IMR-90 (cell line): ENCODE measurements at regions not wholly inside any gene's neighbourhood (a gene's known extent, or its start where the extent isn't known, plus 50 kb on each side); places are given as distances from the start of the nearest gene placed in this dataset.

ENCODE experiments used
- ATAC-seq: fragments of 200-7000 bp; cut with Tn5 transposase; 2 replicates; pipeline ENCODE4 v1.9.1; 2020; ENCODE audit warnings: low read depth, mild to moderate bottlenecking, moderate library complexity
- BruUV-seq: library from RNA; stranded (reverse); fragments of 400-500 nt; replicated peaks from 2 replicates; lab custom pipeline; 2021; lab: Mats Ljungman, UMichigan
- CTCF ChIA-PET: fragments of 300-600 bp; formaldehyde crosslinking; extraction: SDS; loops from one replicate; lab custom pipeline; 2021; ENCODE audit warnings: antibody characterized with exemption; lab: Yijun Ruan, JAX
- POLR2A ChIA-PET: fragments of 300-600 bp; sonication (Branson Sonifier 250); formaldehyde crosslinking; loops from one replicate; lab custom pipeline; 2022; ENCODE audit warnings: antibody characterized with exemption; ENCODE audit not compliant: unreplicated experiment; lab: Charles Lee
- DNase-seq: peaks from one replicate; pipeline ENCODE4 v3.0.0; 2013
- H2AFZ ChIP-seq: replicated peaks from 2 replicates; pipeline ENCODE3; 2013; ENCODE audit warnings: low read length, mild to moderate bottlenecking; ENCODE audit not compliant: poor library complexity
- H2AK5ac ChIP-seq: 2 replicates; pipeline ENCODE4 v1.6.1; 2013; ENCODE audit warnings: low read depth, low read length, inconsistent platforms
- H2AK9ac ChIP-seq: replicated peaks from 2 replicates; pipeline ENCODE3; 2013; ENCODE audit warnings: mild to moderate bottlenecking, low read depth, low read length, moderate library complexity; ENCODE audit not compliant: poor library complexity
- H2BK120ac ChIP-seq: 2 replicates; pipeline ENCODE4 v1.6.1; 2013; ENCODE audit warnings: low read depth, low read length, inconsistent platforms
- H2BK15ac ChIP-seq: 3 replicates; pipeline ENCODE4 v1.6.1; 2013; ENCODE audit warnings: low read depth, low read length, inconsistent platforms
- H2BK20ac ChIP-seq: 2 replicates; pipeline ENCODE4 v1.6.1; 2013; ENCODE audit warnings: low read depth, mild to moderate bottlenecking, inconsistent platforms, low read length, moderate library complexity
- H2BK5ac ChIP-seq: 2 replicates; pipeline ENCODE4 v1.6.1; 2013; ENCODE audit warnings: mild to moderate bottlenecking, low read depth, low read length, inconsistent platforms; ENCODE audit not compliant: poor library complexity, severe bottlenecking
- H3K14ac ChIP-seq: replicated peaks from 2 replicates; pipeline ENCODE4 v1.6.1; 2013; ENCODE audit warnings: low read depth, low read length, inconsistent platforms
- H3K18ac ChIP-seq: 2 replicates; pipeline ENCODE4 v1.6.1; 2013; ENCODE audit warnings: low read depth, low read length, control low read depth
- H3K23ac ChIP-seq: 2 replicates; pipeline ENCODE4 v1.6.1; 2013; ENCODE audit warnings: low read depth, low read length, inconsistent platforms
- H3K27ac ChIP-seq: 2 replicates; pipeline ENCODE4 v1.5.1; 2013; ENCODE audit warnings: mild to moderate bottlenecking, control low read depth, low read length; ENCODE audit not compliant: insufficient read depth
- H3K27me3 ChIP-seq: 2 replicates; pipeline ENCODE4 v1.6.1; 2013; ENCODE audit warnings: low read length; ENCODE audit not compliant: control insufficient read depth, insufficient read depth
- H3K36me3 ChIP-seq: 2 replicates; pipeline ENCODE4 v1.6.1; 2013; ENCODE audit warnings: low read length, mixed read lengths; ENCODE audit not compliant: control insufficient read depth, insufficient read depth
- H3K4ac ChIP-seq: 2 replicates; pipeline ENCODE4 v1.6.1; 2013; ENCODE audit warnings: low read depth, low read length, inconsistent platforms
- H3K4me1 ChIP-seq: 2 replicates; pipeline ENCODE4 v1.6.1; 2013; ENCODE audit warnings: low read length, mixed read lengths; ENCODE audit not compliant: control insufficient read depth, insufficient read depth
- H3K4me2 ChIP-seq: 2 replicates; pipeline ENCODE4 v1.6.1; 2013; ENCODE audit warnings: low read depth, mild to moderate bottlenecking, control low read depth, low read length, moderate library complexity
- H3K4me3 ChIP-seq: 2 replicates; pipeline ENCODE4 v1.5.1; 2013; ENCODE audit warnings: low read depth, mild to moderate bottlenecking, control low read depth, low read length, moderate library complexity; ENCODE audit not compliant: insufficient read depth
- H3K56ac ChIP-seq: 2 replicates; pipeline ENCODE4 v1.6.1; 2013; ENCODE audit warnings: low read length, inconsistent platforms; ENCODE audit not compliant: insufficient read depth; ENCODE audit errors: extremely low read depth
- H3K79me1 ChIP-seq, 2 experiments: 2 replicates each; pipeline ENCODE4 v1.6.1; 2013; ENCODE audit warnings: low read length in 2 of 2, inconsistent platforms in 1 of 2, low read depth in 1 of 2
- H3K9ac ChIP-seq: 2 replicates; pipeline ENCODE4 v1.6.1; 2013; ENCODE audit warnings: low read depth, low read length, control low read depth
- H3K9me1 ChIP-seq: 2 replicates; pipeline ENCODE4 v1.6.1; 2013; ENCODE audit warnings: low read length, inconsistent platforms; ENCODE audit not compliant: insufficient read depth
- H3K9me3 ChIP-seq: 2 replicates; pipeline ENCODE4 v1.6.1; 2013; ENCODE audit warnings: low read length; ENCODE audit not compliant: control insufficient read depth, insufficient read depth
- H4K20me1 ChIP-seq: 2 replicates; pipeline ENCODE4 v1.6.1; 2013; ENCODE audit warnings: low read length, inconsistent platforms; ENCODE audit not compliant: insufficient read depth
- H4K5ac ChIP-seq: 2 replicates; pipeline ENCODE4 v1.6.1; 2013; ENCODE audit warnings: mild to moderate bottlenecking, low read depth, low read length, control low read depth
- H4K8ac ChIP-seq, 2 experiments: 2 replicates each; pipeline ENCODE4 v1.6.1; 2013; ENCODE audit warnings: low read depth in 2 of 2, low read length in 2 of 2, control low read depth in 1 of 2, inconsistent platforms in 1 of 2
- H4K91ac ChIP-seq: 2 replicates; pipeline ENCODE4 v1.6.1; 2013; ENCODE audit warnings: low read depth, low read length, inconsistent platforms; ENCODE audit not compliant: insufficient read depth
- BHLHE40 ChIP-seq: fragments of 150-350 bp; IDR thresholded peaks from 2 replicates; pipeline ENCODE4 v1.6.1; 2016; ENCODE audit warnings: mild to moderate bottlenecking, low read depth, low read length
- CEBPB ChIP-seq: IDR thresholded peaks from 2 replicates; pipeline ENCODE4 v1.6.1; 2012; ENCODE audit warnings: low read depth, low read length, improper control_type of control experiment
- CHD1 ChIP-seq: IDR thresholded peaks from 2 replicates; pipeline ENCODE4 v1.6.1; 2012; ENCODE audit warnings: low read depth, low read length, improper control_type of control experiment
- FOS ChIP-seq: fragments of 150-350 bp; IDR thresholded peaks from 2 replicates; pipeline ENCODE4 v1.6.1; 2016; ENCODE audit warnings: low read depth, low read length
- MAFK ChIP-seq: IDR thresholded peaks from 2 replicates; pipeline ENCODE4 v1.6.1; 2012; ENCODE audit warnings: low read depth, low read length, improper control_type of control experiment
- MAZ ChIP-seq: IDR thresholded peaks from 2 replicates; pipeline ENCODE4 v1.6.1; 2012; ENCODE audit warnings: low read depth, mild to moderate bottlenecking, low read length, improper control_type of control experiment, moderate library complexity, borderline replicate concordance
- MXI1 ChIP-seq: IDR thresholded peaks from 2 replicates; pipeline ENCODE4 v1.6.1; 2012; ENCODE audit warnings: low read depth, mild to moderate bottlenecking, low read length, moderate library complexity, borderline replicate concordance
- NFE2L2 ChIP-seq: fragments of 150-350 bp; IDR thresholded peaks from 2 replicates; pipeline ENCODE4 v1.6.1; 2016; ENCODE audit warnings: low read depth, mild to moderate bottlenecking, low read length
- POLR2A ChIP-seq: IDR thresholded peaks from 2 replicates; pipeline ENCODE4 v1.6.1; 2012; ENCODE audit warnings: mild to moderate bottlenecking, low read depth, low read length
- RAD21 ChIP-seq: IDR thresholded peaks from 2 replicates; pipeline ENCODE4 v1.6.1; 2012; ENCODE audit warnings: low read length, improper control_type of control experiment
- RCOR1 ChIP-seq: IDR thresholded peaks from 2 replicates; pipeline ENCODE4 v1.6.1; 2012; ENCODE audit warnings: mild to moderate bottlenecking, low read length, improper control_type of control experiment; ENCODE audit not compliant: insufficient replicate concordance
- RFX5 ChIP-seq: IDR thresholded peaks from 2 replicates; pipeline ENCODE4 v1.8.0; 2012; ENCODE audit warnings: low read depth, mild to moderate bottlenecking, low read length, moderate library complexity
- SMC3 ChIP-seq: fragments of 150-350 bp; IDR thresholded peaks from 2 replicates; pipeline ENCODE4 v1.6.1; 2016; ENCODE audit warnings: low read depth, mild to moderate bottlenecking, antibody characterized with exemption, low read length, moderate library complexity
- WGBS, 2 experiments: methylation state at CpG; one replicate each; pipeline versions ENCODE4 v1.1.5 to v1.1.7; 2013; ENCODE audit warnings: missing lambda C conversion rate in 2 of 2; ENCODE audit not compliant: insufficient read length in 1 of 2; ENCODE audit errors: extremely low coverage in 2 of 2; 5-methylcytosine and 5-hydroxymethylcytosine counted together
- dilution Hi-C: fragments of 300-500 bp; cut with HindIII; formaldehyde crosslinking; loops from one replicate; pipeline ENCODE4 v1.14.3; 2018; ENCODE audit warnings: low sequenced_read_pairs; ENCODE audit not compliant: unreplicated experiment
- in situ Hi-C: fragments of 300-500 bp; cut with MboI; formaldehyde crosslinking; loops from 3 replicates; pipeline ENCODE4 v1.14.3; 2019; ENCODE audit warnings: low sequenced_read_pairs, inconsistent platforms, mixed read lengths
- intact Hi-C: fragments of 100-400 bp; cut with micrococcal nuclease; formaldehyde crosslinking; loops from 2 replicates; pipeline ENCODE4 v1.10.0; 2022
- TF ChIP-seq, protein P1 (sequence below): fragments of 150-350 bp; IDR thresholded peaks from 2 replicates; pipeline ENCODE4 v1.6.1; 2017; ENCODE audit warnings: mild to moderate bottlenecking, antibody characterized with exemption, low read length, low read depth
- TF ChIP-seq, protein P2 (sequence below): fragments of 150-350 bp; IDR thresholded peaks from 2 replicates; pipeline ENCODE4 v1.6.1; 2016; ENCODE audit warnings: low read depth, mild to moderate bottlenecking, low read length, moderate library complexity, borderline replicate concordance
- TF ChIP-seq, protein P3 (sequence below): conservative IDR thresholded peaks from 2 replicates; pipeline ENCODE4 v1.5.1; 2012; ENCODE audit warnings: mild to moderate bottlenecking, low read depth, low read length, improper control_type of control experiment

DNA sequence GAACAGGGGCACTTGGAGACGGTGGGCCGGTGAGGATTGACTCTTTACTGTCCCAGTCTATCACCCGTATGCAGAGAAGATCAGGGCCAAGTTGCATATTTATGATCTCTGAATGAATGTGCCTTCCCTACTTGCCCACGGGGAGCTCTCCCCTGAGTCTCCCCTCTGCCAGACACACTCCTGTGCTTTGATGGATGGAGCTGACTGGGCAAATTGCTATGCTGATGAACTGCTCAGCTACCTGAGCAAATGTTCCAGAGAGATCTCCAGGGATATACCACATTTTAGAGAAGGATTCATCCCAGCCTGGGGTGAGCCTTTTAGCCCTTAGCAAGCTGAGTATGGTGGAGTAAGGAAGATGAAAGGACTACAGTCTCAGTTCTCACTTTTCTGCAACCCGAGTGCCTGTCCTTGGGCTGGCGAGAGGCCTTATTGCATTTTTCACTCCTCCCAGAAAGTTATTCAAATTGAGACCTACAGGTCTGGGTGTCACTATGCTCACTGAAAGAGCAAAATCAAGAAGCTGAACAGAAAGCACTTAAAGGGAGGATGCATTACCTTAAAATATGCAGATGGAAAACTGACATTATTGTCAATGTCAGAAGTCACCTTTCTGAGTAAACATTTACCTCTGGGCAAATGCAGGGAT lies 526.7 kb upstream of the WWC1 start:
- Histone ChIP-seq H3K14ac (no peak overlapping the region), H3K27ac (no peak overlapping the region), H3K36me3 (no peaks in the 10 kb centered on the region), H4K8ac (no peak overlapping the region), H3K4ac (no peak overlapping the region), H3K23ac (no peak overlapping the region), H2BK5ac (no peak overlapping the region), H4K91ac (no peak overlapping the region), H3K27me3 (no peaks in the 10 kb centered on the region; the same call in 1 of the 2 replicates), H3K9me1 (no peaks in the 10 kb centered on the region), H4K5ac (no peak overlapping the region), H2AK5ac (no peak overlapping the region), H3K9ac (no peak overlapping the region), H4K20me1 (no peaks in the 10 kb centered on the region), H3K18ac (no peak overlapping the region), H2BK15ac (no peak overlapping the region), H2BK120ac (no peak overlapping the region), H3K9me3 (no peaks in the 10 kb centered on the region), H2BK20ac (no peak overlapping the region), H2AK9ac (no peak overlapping the region), H3K4me3 (no peak overlapping the region), H2AFZ (no peak overlapping the region), H3K56ac (no peak overlapping the region), H3K4me2 (no peak overlapping the region), H3K79me1 (no peaks in the 10 kb centered on the region), H3K4me1 (no peaks in the 10 kb centered on the region)
- ChIA-PET POLR2A (no interaction called here), CTCF (interaction anchor here (1.0 kb wide), 2 partner anchors 9 to 202 kb away, joined by 3 to 5 read pairs; no protein-coding TSS in a partner anchor)
- in situ Hi-C loops (no loop called here), dilution Hi-C loops (no loop called here), intact Hi-C loops (no loop called here)
- DNase-seq (no peak), ATAC-seq (no peak)
- no CpG with 5 or more reads among the region's 6 CpGs for WGBS, 2 experiments
- BruUV-seq, result no TSS peak
- no peak for TF ChIP-seq CHD1
- TF ChIP-seq RAD21, result no peak
- TF ChIP-seq NFE2L2, result no peak
- TF ChIP-seq, protein P1, sequence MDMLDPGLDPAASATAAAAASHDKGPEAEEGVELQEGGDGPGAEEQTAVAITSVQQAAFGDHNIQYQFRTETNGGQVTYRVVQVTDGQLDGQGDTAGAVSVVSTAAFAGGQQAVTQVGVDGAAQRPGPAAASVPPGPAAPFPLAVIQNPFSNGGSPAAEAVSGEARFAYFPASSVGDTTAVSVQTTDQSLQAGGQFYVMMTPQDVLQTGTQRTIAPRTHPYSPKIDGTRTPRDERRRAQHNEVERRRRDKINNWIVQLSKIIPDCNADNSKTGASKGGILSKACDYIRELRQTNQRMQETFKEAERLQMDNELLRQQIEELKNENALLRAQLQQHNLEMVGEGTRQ, result no peak
- no peak for TF ChIP-seq SMC3
- TF ChIP-seq MAZ, result no peak
- TF ChIP-seq MAFK, result no peak
- no peak for TF ChIP-seq FOS
- TF ChIP-seq RCOR1, result no peak
- TF ChIP-seq, protein P2, sequence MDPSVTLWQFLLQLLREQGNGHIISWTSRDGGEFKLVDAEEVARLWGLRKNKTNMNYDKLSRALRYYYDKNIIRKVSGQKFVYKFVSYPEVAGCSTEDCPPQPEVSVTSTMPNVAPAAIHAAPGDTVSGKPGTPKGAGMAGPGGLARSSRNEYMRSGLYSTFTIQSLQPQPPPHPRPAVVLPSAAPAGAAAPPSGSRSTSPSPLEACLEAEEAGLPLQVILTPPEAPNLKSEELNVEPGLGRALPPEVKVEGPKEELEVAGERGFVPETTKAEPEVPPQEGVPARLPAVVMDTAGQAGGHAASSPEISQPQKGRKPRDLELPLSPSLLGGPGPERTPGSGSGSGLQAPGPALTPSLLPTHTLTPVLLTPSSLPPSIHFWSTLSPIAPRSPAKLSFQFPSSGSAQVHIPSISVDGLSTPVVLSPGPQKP, result no peak
- no peak for TF ChIP-seq POLR2A
- TF ChIP-seq CEBPB, result no peak
- TF ChIP-seq MXI1, result no peak
- TF ChIP-seq, protein P3, sequence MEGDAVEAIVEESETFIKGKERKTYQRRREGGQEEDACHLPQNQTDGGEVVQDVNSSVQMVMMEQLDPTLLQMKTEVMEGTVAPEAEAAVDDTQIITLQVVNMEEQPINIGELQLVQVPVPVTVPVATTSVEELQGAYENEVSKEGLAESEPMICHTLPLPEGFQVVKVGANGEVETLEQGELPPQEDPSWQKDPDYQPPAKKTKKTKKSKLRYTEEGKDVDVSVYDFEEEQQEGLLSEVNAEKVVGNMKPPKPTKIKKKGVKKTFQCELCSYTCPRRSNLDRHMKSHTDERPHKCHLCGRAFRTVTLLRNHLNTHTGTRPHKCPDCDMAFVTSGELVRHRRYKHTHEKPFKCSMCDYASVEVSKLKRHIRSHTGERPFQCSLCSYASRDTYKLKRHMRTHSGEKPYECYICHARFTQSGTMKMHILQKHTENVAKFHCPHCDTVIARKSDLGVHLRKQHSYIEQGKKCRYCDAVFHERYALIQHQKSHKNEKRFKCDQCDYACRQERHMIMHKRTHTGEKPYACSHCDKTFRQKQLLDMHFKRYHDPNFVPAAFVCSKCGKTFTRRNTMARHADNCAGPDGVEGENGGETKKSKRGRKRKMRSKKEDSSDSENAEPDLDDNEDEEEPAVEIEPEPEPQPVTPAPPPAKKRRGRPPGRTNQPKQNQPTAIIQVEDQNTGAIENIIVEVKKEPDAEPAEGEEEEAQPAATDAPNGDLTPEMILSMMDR, result no peak
- no peak for TF ChIP-seq RFX5
- no peak for TF ChIP-seq BHLHE40
